Heart left ventricle (tissue), 13 donors: ENCODE measurements at regions not wholly inside any gene's neighbourhood (a gene's known extent, or its start where the extent isn't known, plus 50 kb on each side); places are given as distances from the start of the nearest gene placed in this dataset.

Experiments
- POLR2A ChIP-seq, 2 donors: fragments of 450-650 bp; IDR thresholded peaks; one replicate each; pipeline ENCODE4 v1.6.1; 2017; ENCODE audit warnings: antibody characterized with exemption in 2 of 2, mild to moderate bottlenecking in 2 of 2, moderate library complexity in 2 of 2
- TF ChIP-seq, protein P1 (sequence below), 12 donors: fragments of 200-600 bp; sonication (generic) in 4 of 12; IDR thresholded peaks; one replicate each; pipeline versions ENCODE4 v1.5.0 to v1.8.0; 2018 to 2022; ENCODE audit warnings: antibody characterized with exemption in 12 of 12, mild to moderate bottlenecking in 5 of 12
- donor health status: ischemic (EF 13 %, LVEDD 7.1; RV severe dilation, severe dysfunction).
- donor health status: DM: no; HTN: yes; CAD: no.
- donor health status: DM: no; HTN: no; CAD: no.
- donor health status: ischemic (EF 25% LVEDD 6.9; RV normal size, moderate dysfunction).
- donor health status: ischemic (EF 25% LVEDD 5.7; RV mildly dilated, moderate dysfunction).
- donor health status: ischemic (EF 35%, LVEDD 5.7; RV mildly dilated, moderate dysfunction).
- donor health status: nonischemic (EF 11% LVEDD 7.7; RV severe dilation, severe dysfunction).
- donor health status: DM: yes; HTN: yes; CAD: no.
- donor health status: PGD.
- donor health status: ischemic (EF 29% LVEDD 5.4; RV normal size, mild dysfunction).
- donor health status: nonischemic (EF 23%, LVEDD 6.1; RV moderate dilation, normal function).

GRCh38 chr7:153322991-153323390, 563.4 kb downstream of the ACTR3B start:
- TF ChIP-seq, protein P1, sequence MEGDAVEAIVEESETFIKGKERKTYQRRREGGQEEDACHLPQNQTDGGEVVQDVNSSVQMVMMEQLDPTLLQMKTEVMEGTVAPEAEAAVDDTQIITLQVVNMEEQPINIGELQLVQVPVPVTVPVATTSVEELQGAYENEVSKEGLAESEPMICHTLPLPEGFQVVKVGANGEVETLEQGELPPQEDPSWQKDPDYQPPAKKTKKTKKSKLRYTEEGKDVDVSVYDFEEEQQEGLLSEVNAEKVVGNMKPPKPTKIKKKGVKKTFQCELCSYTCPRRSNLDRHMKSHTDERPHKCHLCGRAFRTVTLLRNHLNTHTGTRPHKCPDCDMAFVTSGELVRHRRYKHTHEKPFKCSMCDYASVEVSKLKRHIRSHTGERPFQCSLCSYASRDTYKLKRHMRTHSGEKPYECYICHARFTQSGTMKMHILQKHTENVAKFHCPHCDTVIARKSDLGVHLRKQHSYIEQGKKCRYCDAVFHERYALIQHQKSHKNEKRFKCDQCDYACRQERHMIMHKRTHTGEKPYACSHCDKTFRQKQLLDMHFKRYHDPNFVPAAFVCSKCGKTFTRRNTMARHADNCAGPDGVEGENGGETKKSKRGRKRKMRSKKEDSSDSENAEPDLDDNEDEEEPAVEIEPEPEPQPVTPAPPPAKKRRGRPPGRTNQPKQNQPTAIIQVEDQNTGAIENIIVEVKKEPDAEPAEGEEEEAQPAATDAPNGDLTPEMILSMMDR (IDR thresholded peaks at IDR 0.05), result no peak
- TF ChIP-seq POLR2A (IDR thresholded peaks at IDR 0.05), result no peak
